H1 (cell line): ENCODE measurements at regions not wholly inside any gene's neighbourhood (a gene's known extent, or its start where the extent isn't known, plus 50 kb on each side); places are given as distances from the start of the nearest gene placed in this dataset.

Source experiments
- CTCF ChIA-PET: fragments of 300-600 bp; sonication (Branson Sonifier 250); formaldehyde crosslinking; loops from one replicate; lab custom pipeline; 2021; ENCODE audit not compliant: partially characterized antibody; lab: Charles Lee
- POLR2A ChIA-PET: fragments of 300-600 bp; sonication (Branson Sonifier 250); formaldehyde crosslinking; loops from one replicate; lab custom pipeline; 2021; ENCODE audit warnings: inconsistent platforms; ENCODE audit not compliant: partially characterized antibody; lab: Charles Lee
- DNase-seq, 2 experiments: peaks; one replicate each; pipeline versions ENCODE4 v3.0.0 to v3.0.0-alpha.2; 2010 to 2022; ENCODE audit warnings: low spot score in 2 of 2, low read depth in 1 of 2, mixed read lengths in 1 of 2
- FAIRE-seq: peaks from 2 replicates; lab custom pipeline; 2011; peaks lifted over from hg19 to GRCh38; lab: Jason Lieb, UNC
- H2AFZ ChIP-seq: 2 replicates; pipeline ENCODE4 v1.8.1; 2012; ENCODE audit warnings: low read length, inconsistent platforms
- H2AK5ac ChIP-seq: 2 replicates; pipeline ENCODE4 v1.6.1; 2013; ENCODE audit warnings: low read depth, low read length
- H2BK120ac ChIP-seq: replicated peaks from 2 replicates; pipeline ENCODE3; 2013; ENCODE audit warnings: low read depth, low read length, inconsistent platforms
- H2BK12ac ChIP-seq: 2 replicates; pipeline ENCODE4 v1.6.1; 2013; ENCODE audit warnings: low read depth, low read length
- H2BK15ac ChIP-seq: 2 replicates; pipeline ENCODE4 v1.6.1; 2013; ENCODE audit warnings: low read length
- H2BK20ac ChIP-seq: 2 replicates; pipeline ENCODE4 v1.6.1; 2013; ENCODE audit warnings: low read length
- H2BK5ac ChIP-seq: 2 replicates; pipeline ENCODE4 v1.6.1; 2013; ENCODE audit warnings: low read depth, low read length
- H3K14ac ChIP-seq: 2 replicates; pipeline ENCODE4 v1.6.1; 2013; ENCODE audit warnings: inconsistent platforms; ENCODE audit not compliant: insufficient read length
- H3K18ac ChIP-seq: 2 replicates; pipeline ENCODE4 v1.6.1; 2013; ENCODE audit warnings: low read length; ENCODE audit errors: extremely low read depth
- H3K23ac ChIP-seq: 2 replicates; pipeline ENCODE4 v1.6.1; 2013; ENCODE audit warnings: inconsistent platforms; ENCODE audit not compliant: insufficient read length
- H3K23me2 ChIP-seq: 2 replicates; pipeline ENCODE4 v1.6.1; 2013; ENCODE audit warnings: low read depth, low read length
- H3K27ac ChIP-seq: 2 replicates; pipeline ENCODE4 v1.6.1; 2011; ENCODE audit warnings: low read depth, low read length, inconsistent platforms
- H3K27me3 ChIP-seq, 4 experiments: replicated peaks in 1 of 4; 1 replicate in 1 of 4; 2 replicates in 3 of 4; pipeline versions ENCODE4 v1.6.1 to v1.8.1; 2011 to 2013; ENCODE audit warnings: low read length in 3 of 4, mild to moderate bottlenecking in 3 of 4, inconsistent platforms in 2 of 4, mixed read lengths in 2 of 4, moderate library complexity in 1 of 4; ENCODE audit not compliant: control insufficient read depth in 3 of 4, insufficient read depth in 3 of 4; ENCODE audit errors: extremely low read depth in 1 of 4
- H3K36me3 ChIP-seq, 4 experiments: 2 replicates each; pipeline versions ENCODE4 v1.6.1 to v1.8.1; 2011 to 2013; ENCODE audit warnings: mild to moderate bottlenecking in 4 of 4, low read length in 3 of 4, moderate library complexity in 2 of 4, control low read depth in 1 of 4, inconsistent platforms in 1 of 4; ENCODE audit not compliant: insufficient read depth in 4 of 4, control insufficient read depth in 2 of 4
- H3K4ac ChIP-seq: replicated peaks from 2 replicates; pipeline ENCODE3; 2013; ENCODE audit warnings: low read length, low read depth, mixed read lengths, inconsistent platforms; ENCODE audit not compliant: insufficient read length
- H3K4me1 ChIP-seq, 4 experiments: replicated peaks in 1 of 4; 1 replicate in 1 of 4; 2 replicates in 3 of 4; pipeline versions ENCODE4 v1.6.1 to v1.8.1; 2011 to 2013; ENCODE audit warnings: low read length in 3 of 4, inconsistent platforms in 2 of 4, mixed read lengths in 1 of 4; ENCODE audit not compliant: insufficient read depth in 4 of 4, control insufficient read depth in 3 of 4
- H3K4me2 ChIP-seq, 2 experiments: 2 replicates each; pipeline versions ENCODE4 v1.6.1 to v1.8.1; 2011 to 2013; ENCODE audit warnings: low read depth in 2 of 2, low read length in 2 of 2, control low read depth in 1 of 2, inconsistent platforms in 1 of 2, mild to moderate bottlenecking in 1 of 2; ENCODE audit not compliant: insufficient read depth in 1 of 2
- H3K4me3 ChIP-seq, 4 experiments: fragments of 200-600, 300-600 bp in 1 of 4; sonication (generic), shearing (Covaris generic), sonication (Bioruptor Twin) in 1 of 4; 2 replicates each; pipeline versions ENCODE4 v1.5.1 to v1.8.1; 2011 to 2016; ENCODE audit warnings: low read length in 4 of 4, low read depth in 3 of 4, control low read depth in 2 of 4, inconsistent platforms in 2 of 4, mild to moderate bottlenecking in 2 of 4, mixed read lengths in 1 of 4, moderate library complexity in 1 of 4; ENCODE audit not compliant: insufficient read depth in 2 of 4; ENCODE audit errors: extremely low read depth in 1 of 4
- H3K56ac ChIP-seq: replicated peaks from 2 replicates; pipeline ENCODE3; 2013; ENCODE audit warnings: low read depth, mild to moderate bottlenecking, mixed read lengths, low read length, inconsistent platforms; ENCODE audit not compliant: insufficient read length
- H3K79me1 ChIP-seq: 2 replicates; pipeline ENCODE4 v1.6.1; 2013; ENCODE audit warnings: low read depth, low read length, control low read depth
- H3K79me2 ChIP-seq, 2 experiments: 2 replicates each; pipeline versions ENCODE4 v1.6.1 to v1.8.1; 2012 to 2013; ENCODE audit warnings: low read length in 2 of 2, mild to moderate bottlenecking in 2 of 2, inconsistent platforms in 1 of 2; ENCODE audit not compliant: insufficient read depth in 2 of 2, control insufficient read depth in 1 of 2
- H3K9ac ChIP-seq, 4 experiments: replicated peaks in 1 of 4; 1 replicate in 1 of 4; 2 replicates in 3 of 4; pipeline versions ENCODE4 v1.6.1 to v1.8.1; 2011 to 2013; ENCODE audit warnings: low read depth in 3 of 4, low read length in 3 of 4, control low read depth in 2 of 4, mild to moderate bottlenecking in 2 of 4, moderate library complexity in 2 of 4, inconsistent platforms in 1 of 4; ENCODE audit errors: extremely low read depth in 1 of 4
- H3K9me3 ChIP-seq, 2 experiments: 2 replicates each; pipeline versions ENCODE4 v1.6.1 to v1.8.1; 2012 to 2013; ENCODE audit warnings: mild to moderate bottlenecking in 2 of 2, moderate library complexity in 2 of 2, control low read depth in 1 of 2, inconsistent platforms in 1 of 2, low read depth in 1 of 2, low read length in 1 of 2, mixed read lengths in 1 of 2; ENCODE audit not compliant: insufficient read depth in 2 of 2
- H4K20me1 ChIP-seq, 2 experiments: replicated peaks in 1 of 2; 2 replicates each; pipeline versions ENCODE3 to v1.8.1; 2011 to 2013; ENCODE audit warnings: inconsistent platforms in 2 of 2, low read length in 2 of 2, mild to moderate bottlenecking in 1 of 2; ENCODE audit not compliant: insufficient read depth in 2 of 2, control insufficient read depth in 1 of 2
- H4K5ac ChIP-seq: 2 replicates; pipeline ENCODE4 v1.6.1; 2013; ENCODE audit warnings: low read length, low read depth, mixed read lengths, inconsistent platforms; ENCODE audit not compliant: insufficient read length
- H4K8ac ChIP-seq: 2 replicates; pipeline ENCODE4 v1.8.0; 2013; ENCODE audit warnings: mild to moderate bottlenecking, moderate library complexity, low read length, inconsistent platforms; ENCODE audit not compliant: insufficient read depth; ENCODE audit errors: extremely low read depth
- H4K91ac ChIP-seq: replicated peaks from 2 replicates; pipeline ENCODE3; 2013; ENCODE audit warnings: low read length, mixed read lengths, inconsistent platforms; ENCODE audit not compliant: insufficient read length
- CHD2 ChIP-seq: IDR thresholded peaks from 2 replicates; pipeline ENCODE4 v1.6.1; 2012; ENCODE audit warnings: low read length, improper control_type of control experiment
- CTCF ChIP-seq, 3 experiments: IDR thresholded peaks; 1 replicate in 2 of 3; 2 replicates in 1 of 3; pipeline versions ENCODE4 v1.5.1 to v1.6.1; 2011; ENCODE audit warnings: low read length in 3 of 3, mild to moderate bottlenecking in 3 of 3, inconsistent platforms in 2 of 3, low read depth in 1 of 3, moderate library complexity in 1 of 3; ENCODE audit not compliant: insufficient read depth in 1 of 3; ENCODE audit errors: control extremely low read depth in 1 of 3
- HDAC2 ChIP-seq, 2 experiments: fragments of 300-600 bp in 1 of 2; sonication (generic) in 1 of 2; IDR thresholded peaks; 2 replicates each; pipeline ENCODE4 v1.6.1; 2011 to 2012; ENCODE audit warnings: low read depth in 2 of 2, low read length in 2 of 2, mild to moderate bottlenecking in 2 of 2, moderate library complexity in 2 of 2, borderline replicate concordance in 1 of 2, inconsistent platforms in 1 of 2
- POLR2A ChIP-seq, 2 experiments: IDR thresholded peaks; 1 replicate in 1 of 2; 2 replicates in 1 of 2; pipeline ENCODE4 v1.6.1; 2011; ENCODE audit warnings: low read depth in 2 of 2, low read length in 2 of 2, mild to moderate bottlenecking in 2 of 2; ENCODE audit errors: control extremely low read depth in 1 of 2
- POLR2AphosphoS5 ChIP-seq: IDR thresholded peaks from 2 replicates; pipeline ENCODE4 v1.6.1; 2011; ENCODE audit warnings: low read depth, low read length
- WGBS, 2 experiments: shearing (Covaris generic) in 1 of 2; methylation state at CpG; one replicate each; pipeline versions ENCODE4 v1.1.6 to v1.1.7; 2013 to 2015; ENCODE audit warnings: low lambda C conversion rate in 2 of 2, mixed read lengths in 2 of 2, inconsistent platforms in 1 of 2, low coverage in 1 of 2, missing lambda C conversion rate in 1 of 2; ENCODE audit not compliant: insufficient replicate concordance in 2 of 2, insufficient coverage in 1 of 2, insufficient read length in 1 of 2; ENCODE audit errors: extremely low coverage in 1 of 2, missing lambda C conversion rate in 1 of 2; 5-methylcytosine and 5-hydroxymethylcytosine counted together
- TF ChIP-seq, protein P1 (sequence below): IDR thresholded peaks from 2 replicates; pipeline ENCODE4 v1.6.1; 2012; ENCODE audit warnings: inconsistent platforms

- Histone ChIP-seq H3K79me2 (peaks cover 0 to 15% of the 10 kb centered on the region in 2 experiments; a peak in 2 of 4 replicates), H3K9ac (no peak overlapping the region), H3K27ac (no peak overlapping the region), H3K79me1 (no peaks in the 10 kb centered on the region), H3K4me1 (peaks cover 0 to 4% (median 1%) of the 10 kb centered on the region in 4 experiments; a peak in 4 of 7 replicates), H2BK15ac (no peak overlapping the region), H3K18ac (no peak overlapping the region), H2BK12ac (no peak overlapping the region), H2BK120ac (no peak overlapping the region), H3K4ac (no peak overlapping the region), H3K14ac (no peak overlapping the region), H4K91ac (no peak overlapping the region), H2AK5ac (no peak overlapping the region), H2BK5ac (no peak overlapping the region), H4K5ac (peak overlapping the region; percentile 28), H3K56ac (no peak overlapping the region), H3K4me3 (peak overlapping the region in 1 of 4 experiments; percentile 45; a peak in 2 of 8 replicates), H3K36me3 (peaks cover 7 to 45% (median 28%) of the 10 kb centered on the region in 4 experiments; a peak in 7 of 8 replicates), H3K9me3 (no peaks in the 10 kb centered on the region), H3K23me2 (no peaks in the 10 kb centered on the region), H2AFZ (no peak overlapping the region), H3K27me3 (no peaks in the 10 kb centered on the region), H2BK20ac (no peak overlapping the region), H4K8ac (no peak overlapping the region), H3K23ac (no peak overlapping the region), H4K20me1 (peaks cover 1 to 2% of the 10 kb centered on the region in 2 experiments), H3K4me2 (peak overlapping the region in 1 of 2 experiments; percentile 46; a peak in 3 of 4 replicates)
- ChIA-PET CTCF (interaction anchor here (1.0 kb wide), 1 partner anchor 21 kb away, joined by 6 read pairs; no protein-coding TSS in a partner anchor), POLR2A (interaction anchor here (1.0 to 2.6 kb wide), 10 partner anchors 9 to 313 kb away, joined by 3 to 12 read pairs (median 4); no protein-coding TSS in a partner anchor)
- TF ChIP-seq HDAC2 (IDR thresholded peaks at IDR 0.05; ENCODE audit: borderline replicate concordance in 1 of 2, low read depth in 2 of 2, low read length in 2 of 2) (no peak), POLR2AphosphoS5 (peak; percentile 85; the same call in 1 of the 2 replicates), POLR2A (IDR thresholded peaks at IDR 0.05; ENCODE audit: control extremely low read depth in 1 of 2, low read depth in 2 of 2, low read length in 2 of 2) (peak in 1 of 2 experiments; percentile 20; a peak in 1 of 3 replicates), CHD2 (no peak), CTCF (IDR thresholded peaks at IDR 0.05; ENCODE audit: control extremely low read depth in 1 of 3, insufficient read depth in 1 of 3, low read depth in 1 of 3, low read length in 3 of 3) (peak in 2 of 3 experiments; percentile 8 to 12; a peak in 1 of 4 replicates)
- TF ChIP-seq, protein P1, sequence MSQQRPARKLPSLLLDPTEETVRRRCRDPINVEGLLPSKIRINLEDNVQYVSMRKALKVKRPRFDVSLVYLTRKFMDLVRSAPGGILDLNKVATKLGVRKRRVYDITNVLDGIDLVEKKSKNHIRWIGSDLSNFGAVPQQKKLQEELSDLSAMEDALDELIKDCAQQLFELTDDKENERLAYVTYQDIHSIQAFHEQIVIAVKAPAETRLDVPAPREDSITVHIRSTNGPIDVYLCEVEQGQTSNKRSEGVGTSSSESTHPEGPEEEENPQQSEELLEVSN, result no peak
- 90% methylated on average over 2 of the region's 2 CpGs; no CpG with 5 or more reads in 1 of the 2 experiments for WGBS, 2 experiments
- FAIRE-seq (no peak), DNase-seq (no peak)
Observed at GRCh38 chr2:67337903-67338302, 59.2 kb upstream of the ETAA1 start.
